GM18511 (cell line): ENCODE measurements at regions not wholly inside any gene's neighbourhood (a gene's known extent, or its start where the extent isn't known, plus 50 kb on each side); places are given as distances from the start of the nearest gene placed in this dataset.

Experiments used
- ATAC-seq: cut with Tn5 transposase; IDR thresholded peaks from one replicate; pipeline ENCODE4 v1.9.1; 2021; ENCODE audit warnings: mild to moderate bottlenecking, moderate library complexity; ENCODE audit not compliant: unreplicated experiment

DNA sequence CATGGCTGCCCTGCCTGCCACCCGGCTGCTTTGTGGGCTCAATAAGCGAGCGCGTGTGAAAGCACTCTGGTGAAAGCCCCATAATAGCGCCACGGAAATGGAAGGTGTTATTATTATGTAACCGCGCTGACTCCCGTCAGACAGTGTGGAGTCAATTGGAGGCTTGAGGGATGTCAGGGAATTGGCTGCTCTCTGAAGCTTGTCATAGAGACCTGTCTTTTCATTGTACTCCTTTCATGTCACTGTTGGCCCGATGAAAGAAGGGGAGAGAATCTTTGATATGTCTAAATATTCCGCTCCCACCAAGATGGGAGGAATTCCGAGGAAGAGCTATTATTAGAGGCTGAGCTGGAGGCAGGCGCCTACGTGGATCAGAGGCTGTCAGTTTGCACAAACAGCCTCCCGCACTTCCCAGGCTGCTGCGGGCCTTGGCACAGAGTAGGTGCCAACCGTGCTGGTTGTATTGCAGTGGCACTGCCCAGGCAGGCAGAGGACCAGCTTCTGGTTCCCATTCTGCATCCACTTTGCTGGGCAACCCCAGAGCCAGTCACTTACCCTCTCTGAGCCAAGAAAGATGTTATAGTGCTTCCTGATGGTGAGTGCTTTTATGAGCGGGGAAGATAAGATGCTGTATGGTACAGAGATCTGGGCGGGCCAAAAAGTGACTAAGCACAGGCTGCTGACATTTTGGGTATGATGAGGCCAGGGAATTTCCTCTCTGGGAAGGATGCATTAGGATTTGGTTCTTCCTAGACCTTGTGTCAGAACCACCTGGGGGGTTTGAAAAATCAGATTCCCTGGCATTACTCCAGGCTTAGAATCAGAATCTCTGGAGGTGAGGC is 151.4 kb downstream of the RPS24 start:
- ATAC-seq = no peak

DNA sequence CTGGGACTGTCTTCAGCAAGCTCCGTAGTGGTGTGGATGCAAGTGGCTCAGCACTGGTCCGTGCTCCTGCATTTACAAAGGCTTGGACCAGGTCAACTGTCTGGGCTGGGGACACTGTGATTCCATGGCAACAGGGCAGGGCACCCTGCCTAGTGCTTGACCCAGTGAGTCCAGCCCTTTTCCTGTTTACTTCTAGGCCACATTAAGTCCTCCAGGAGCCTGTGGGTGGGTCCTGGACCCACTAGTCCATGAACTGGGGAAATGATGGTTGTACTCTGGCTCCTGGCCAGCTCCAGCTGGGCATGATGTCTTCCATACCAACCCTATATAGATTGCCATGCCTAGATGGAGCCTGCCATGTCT is 152.0 kb downstream of the RPS24 start:
- ATAC-seq = no peak

DNA sequence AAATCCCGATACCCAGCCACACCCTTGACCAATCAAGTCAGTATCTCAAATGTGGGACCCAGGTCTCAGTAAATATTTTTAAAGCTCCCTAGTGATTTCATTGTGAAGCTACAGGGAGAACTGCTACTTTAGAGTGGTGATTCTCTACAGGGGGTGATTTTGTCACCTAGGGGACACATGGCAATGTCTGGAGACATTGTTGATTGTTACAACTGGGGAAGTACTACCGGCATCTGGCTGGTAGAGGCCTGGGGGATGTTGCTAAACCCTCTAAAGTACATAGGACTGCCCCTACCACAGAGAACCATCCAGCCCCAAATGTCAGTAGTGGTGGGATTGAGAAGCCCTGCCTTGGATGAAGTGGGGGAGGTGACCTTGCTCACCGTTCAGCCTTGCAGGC is 152.9 kb downstream of the RPS24 start:
- ATAC-seq = no peak

DNA sequence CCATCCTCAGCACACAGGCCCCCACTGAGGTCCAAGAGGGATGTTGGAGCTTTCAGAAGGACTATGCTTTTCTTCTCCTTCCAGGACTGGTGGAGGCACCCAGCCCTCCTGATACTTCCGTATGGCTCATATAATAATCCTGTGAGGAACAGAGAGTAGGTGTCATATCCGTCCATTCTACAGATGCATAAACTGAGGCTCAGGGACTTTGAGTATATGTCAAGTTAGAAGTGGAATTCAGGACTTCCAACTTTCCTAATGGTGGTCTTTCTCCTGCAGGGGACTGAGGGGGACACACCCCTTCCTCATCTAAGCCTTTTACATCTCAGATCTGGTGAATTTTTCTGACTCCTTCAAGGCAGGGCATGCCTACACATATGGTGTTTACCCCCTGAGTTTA is 153.7 kb downstream of the RPS24 start:
- ATAC-seq = no peak

DNA sequence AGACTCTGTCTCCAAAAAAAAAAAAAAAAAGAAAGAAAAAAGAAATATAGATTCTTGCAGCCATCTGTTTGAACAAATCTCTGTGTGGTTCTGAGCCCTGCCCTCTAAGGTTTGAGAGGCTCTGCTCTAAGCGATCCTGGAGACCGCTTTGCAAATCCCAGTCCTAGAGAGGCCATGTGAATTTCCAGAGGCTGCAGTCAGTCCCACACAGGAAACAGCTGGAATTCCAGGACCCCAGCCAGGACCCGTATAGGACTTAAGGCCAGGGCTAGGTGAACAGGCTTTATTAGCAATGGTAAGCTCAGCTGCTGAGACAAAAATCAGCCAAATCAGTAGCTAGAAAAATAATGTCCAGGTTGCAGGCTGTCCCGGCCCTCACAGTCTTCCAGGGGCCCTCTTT is 154.8 kb downstream of the RPS24 start:
- no peak for ATAC-seq

DNA sequence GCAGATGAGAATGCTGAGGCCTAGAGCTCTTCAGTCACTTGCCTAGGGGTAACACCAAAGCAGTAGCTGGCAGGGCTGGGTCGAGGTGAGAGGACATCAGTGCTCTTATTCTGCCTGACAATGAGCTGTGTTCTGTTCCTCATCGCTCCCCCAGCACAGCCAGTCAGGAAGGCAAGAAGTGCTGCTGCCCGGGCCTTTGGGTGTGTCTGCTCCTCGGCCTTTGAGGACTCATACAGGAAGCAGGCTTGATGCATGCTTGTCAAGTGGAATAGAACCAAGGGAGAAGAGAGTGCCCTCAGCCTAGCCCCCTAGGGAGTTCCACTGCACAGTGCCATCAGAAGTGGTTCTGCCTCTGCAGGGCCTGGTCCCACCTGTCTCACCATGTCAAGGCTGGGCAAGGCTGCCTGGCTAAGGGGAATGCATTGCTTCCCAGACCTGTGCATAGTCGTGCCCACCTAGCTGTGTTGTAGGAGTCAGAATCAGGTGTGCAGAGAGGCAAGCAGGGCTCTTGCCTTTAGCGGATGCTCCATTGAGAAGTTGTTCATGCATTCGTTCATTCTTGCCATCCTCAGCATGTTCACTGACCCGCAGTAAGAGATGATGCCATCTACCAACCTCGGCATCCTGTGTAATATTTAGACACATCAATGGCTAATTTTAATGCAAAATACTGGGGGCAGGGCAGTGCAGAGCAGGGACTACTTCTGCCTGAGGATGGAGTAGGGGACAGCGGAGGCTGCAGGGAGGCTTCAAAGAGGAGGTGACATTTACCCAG is 156.6 kb downstream of the RPS24 start:
- ATAC-seq = no peak

DNA sequence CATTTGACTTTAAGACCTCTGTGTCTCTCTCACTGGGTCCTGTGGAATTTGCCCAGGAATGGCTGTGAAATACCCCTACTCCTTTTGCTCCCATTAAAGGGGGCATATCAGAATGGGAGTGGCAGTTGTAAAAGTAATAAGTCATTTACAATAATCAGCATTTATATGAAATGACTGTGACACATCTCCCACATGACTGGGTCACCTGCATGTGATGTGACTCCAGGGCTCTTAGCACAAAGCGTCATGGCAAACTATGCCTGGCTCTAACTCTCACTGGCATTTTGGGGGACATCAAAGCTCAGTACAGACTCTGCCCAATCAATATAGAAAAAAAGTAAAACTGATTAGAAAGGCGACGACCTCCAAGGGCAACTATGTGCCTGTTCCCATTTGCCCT is 157.6 kb downstream of the RPS24 start:
- no peak for ATAC-seq

DNA sequence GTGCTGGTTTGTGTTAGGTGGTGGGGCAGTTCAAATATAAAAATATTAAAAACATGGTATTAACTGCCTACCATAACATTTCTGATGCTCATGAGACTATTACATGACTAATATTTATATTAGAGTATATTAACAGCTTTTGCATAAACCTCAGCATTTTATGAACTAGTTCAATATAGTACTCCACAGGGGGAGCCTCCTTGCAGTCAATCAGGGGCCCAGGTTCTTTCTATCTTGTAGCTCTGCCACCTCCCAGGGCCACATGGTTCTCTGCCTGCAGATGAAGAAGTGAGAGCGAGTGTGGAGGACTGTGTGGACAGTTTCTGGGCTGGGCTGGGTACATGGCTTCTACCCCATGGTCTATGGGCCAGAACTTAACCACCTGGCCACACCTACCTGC is 159.5 kb downstream of the RPS24 start:
- ATAC-seq = no peak

DNA sequence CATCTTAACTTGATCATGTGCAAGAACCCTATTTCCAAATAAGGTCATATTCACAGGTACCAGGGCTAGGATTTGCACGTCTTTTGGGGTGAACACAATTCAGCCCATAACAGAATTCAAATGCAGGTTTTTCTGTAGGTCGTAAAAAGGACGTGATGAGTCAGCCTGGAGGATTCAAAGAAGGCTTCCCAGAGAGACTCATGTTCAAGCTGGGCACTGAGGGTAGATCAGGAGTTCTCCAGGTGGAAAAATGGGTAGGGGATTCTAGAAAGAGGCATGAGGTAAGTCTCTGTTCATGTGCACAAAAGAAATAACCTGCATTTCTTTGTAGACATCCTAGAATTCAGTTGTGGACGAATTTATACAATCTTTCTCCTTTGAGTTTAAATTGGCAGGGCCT is 160.4 kb downstream of the RPS24 start:
- no peak for ATAC-seq

DNA sequence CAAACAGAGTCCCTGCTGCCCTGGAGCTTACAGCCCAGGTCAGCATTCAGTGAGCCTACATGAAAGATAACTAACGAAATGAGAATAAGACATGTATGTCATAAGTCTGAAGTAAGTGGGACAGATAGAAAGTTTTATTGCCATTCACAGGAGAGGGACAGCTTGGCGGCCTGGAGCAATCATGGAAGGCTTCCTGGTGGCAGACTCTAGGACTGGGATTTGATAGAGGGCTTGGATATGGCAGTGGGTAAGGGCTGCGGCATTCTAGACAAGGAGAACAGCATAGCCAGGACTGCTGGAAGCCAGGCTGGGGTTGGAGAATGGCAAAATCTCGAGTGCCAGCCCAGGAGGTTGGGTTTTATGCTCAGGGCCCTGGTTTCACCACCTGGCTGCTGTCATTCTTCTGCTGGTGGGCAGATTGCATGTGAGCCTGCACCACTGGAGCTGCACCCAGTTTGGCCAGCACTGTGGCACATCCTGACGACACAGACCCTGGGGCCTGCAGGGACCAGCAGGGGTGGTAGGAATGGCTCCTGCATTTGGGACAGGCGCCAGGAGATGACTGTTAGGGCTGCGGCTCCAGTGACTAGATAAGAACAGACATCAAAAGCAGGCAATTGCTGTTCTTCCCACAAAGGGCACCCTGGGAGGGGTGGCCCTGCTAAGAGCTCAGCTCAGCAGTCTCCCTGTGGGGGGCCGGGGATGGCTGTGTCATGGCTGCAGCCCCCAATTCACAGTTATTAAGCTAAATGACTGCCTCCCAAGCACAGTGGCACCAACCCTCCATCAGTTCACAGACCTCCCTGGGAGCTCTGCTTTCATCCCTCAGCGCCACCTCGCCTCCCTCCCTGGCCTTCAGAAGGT is 161.1 kb downstream of the RPS24 start:
- no peak for ATAC-seq

DNA sequence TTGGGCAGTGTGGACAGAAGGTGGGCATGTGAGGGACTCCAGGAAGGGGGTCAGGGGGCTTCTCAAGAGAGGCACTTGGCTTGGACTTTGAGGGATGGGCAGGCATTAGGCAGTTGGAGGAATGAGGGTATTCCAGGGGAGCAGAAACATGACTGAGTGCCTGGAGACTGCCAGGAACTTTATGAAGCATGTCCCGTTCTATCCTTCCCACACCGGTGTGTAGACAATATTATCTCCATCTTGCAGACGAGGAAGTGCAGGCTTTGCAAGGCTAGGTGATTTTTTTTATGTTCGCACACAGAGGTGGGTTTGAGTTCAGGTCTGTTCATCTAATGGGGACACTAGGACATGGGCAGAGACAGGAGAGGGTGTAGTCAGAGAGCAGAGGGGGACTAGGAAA is 162.7 kb downstream of the RPS24 start:
- no peak for ATAC-seq

DNA sequence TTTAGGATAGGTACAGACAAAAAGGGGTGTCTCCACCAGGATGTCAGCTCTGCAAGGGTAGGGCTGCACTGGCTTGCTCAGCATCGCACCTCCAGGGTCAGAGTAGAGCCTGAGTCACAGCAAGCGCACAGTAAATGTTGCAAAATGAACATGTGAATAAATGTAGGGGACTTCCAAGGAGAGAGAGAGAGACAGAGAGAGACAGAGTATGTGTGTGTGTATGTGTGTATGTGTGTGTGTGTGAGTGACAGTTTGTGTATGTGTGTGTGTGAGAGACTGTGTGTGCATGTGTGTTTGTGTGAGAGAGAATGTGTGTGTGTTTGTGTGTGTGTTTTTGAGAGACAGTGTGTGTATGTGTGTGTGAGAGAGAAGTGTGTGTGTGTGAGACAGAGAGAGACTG is 163.3 kb downstream of the RPS24 start:
- peak; percentile 40 for ATAC-seq

DNA sequence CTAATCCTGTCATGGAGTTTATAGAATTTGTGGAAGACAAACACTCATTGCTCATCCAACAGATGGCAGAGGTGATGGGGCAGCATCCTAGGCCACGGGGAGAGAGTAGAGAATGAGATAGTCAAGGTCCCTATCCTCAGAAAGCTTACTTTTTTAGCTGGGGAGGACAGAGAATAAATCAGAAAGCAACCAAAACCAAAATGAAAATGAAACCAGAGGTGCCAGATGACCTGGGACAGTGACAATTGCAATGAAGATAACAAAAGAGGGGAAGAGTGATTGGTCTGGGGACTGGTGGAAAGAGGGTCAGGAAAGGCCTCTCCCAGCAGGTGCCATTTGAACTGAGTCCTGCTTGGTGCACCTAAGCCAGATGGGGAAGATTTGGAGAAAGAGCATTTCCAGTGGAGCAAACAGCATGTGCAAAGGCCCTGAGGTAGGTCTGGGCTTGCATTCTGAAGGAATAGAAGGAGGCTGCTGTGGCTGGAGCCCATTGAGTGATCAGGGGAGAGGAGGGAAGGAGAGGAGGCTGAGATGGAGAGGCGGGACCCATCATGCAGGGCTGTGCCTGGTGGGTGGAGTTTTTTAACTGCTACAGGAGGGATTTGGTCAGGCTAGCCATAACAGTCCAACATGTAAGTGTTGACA is 164.1 kb downstream of the RPS24 start:
- peak; percentile 49 for ATAC-seq

DNA sequence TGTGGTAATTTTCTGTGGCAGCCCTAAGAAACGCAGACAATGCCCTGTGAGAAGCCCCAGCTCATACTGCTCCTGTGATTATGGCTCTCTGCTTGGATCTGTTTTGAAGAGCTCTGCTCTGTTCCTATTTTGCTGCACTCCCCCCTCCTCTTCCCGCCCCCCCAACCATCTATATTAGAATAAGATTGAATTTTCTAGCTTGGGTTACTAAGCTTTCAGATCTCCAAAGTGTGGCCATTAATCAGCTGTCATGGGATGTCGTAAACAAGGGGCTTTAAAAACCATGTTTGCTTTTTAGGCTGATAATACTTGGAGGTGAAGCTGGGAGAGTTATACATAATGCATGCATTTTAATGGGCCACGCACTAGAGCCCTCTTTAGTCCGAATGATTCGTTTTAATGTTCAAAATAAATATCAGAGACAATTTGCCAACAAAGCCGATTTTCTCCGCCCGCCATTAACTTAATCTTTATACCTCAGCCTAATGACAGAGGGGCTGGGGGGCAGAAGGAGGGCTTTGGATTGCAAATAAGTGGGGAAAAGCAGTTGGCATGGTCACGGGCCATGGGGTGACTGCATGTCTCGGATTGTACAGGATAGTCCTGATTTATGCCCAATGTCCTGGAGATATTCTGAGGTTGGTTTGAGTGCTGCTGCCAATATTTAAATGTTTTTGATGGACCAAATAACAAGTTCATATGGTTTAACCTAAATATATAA is 165.5 kb downstream of the RPS24 start:
- no peak for ATAC-seq

DNA sequence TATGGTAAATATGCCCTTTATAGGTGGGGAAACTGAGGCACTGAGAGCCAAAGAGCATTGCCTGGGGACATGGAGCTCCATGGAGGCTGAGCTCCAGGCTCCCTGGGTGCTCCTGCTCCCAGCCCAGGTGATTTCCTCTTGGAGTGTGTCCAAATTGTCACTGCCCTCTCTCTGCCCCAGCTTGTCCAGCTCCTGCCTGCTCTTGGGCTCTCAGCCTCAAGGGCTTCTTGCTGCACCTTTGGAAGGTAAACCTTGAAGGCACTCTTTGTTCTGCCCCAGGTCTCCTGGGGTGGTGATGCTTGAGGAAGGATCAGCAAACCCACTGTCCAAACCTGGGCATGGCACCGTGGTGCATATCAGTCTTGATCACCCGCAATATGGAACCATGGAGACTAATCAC is 166.1 kb downstream of the RPS24 start:
- no peak for ATAC-seq

DNA sequence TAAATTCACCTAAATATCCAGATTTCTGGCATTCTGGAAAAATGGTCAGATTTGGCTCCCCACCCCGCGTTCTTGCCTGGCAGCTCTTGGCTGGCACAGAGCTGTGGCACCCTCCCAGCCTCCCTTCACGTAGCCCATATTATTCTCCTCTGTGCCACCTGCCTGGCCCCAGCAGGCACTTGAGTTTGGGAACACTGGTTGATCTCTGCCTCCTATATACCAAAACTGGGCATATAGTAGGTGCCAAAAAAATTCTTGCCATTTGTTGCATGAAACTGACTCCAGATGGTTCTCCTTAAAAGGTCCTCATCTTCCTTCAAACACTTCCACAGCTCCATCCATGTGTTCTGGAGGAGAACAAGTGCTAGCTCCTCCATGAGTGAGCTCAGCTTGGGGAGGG is 167.0 kb downstream of the RPS24 start:
- ATAC-seq = no peak

DNA sequence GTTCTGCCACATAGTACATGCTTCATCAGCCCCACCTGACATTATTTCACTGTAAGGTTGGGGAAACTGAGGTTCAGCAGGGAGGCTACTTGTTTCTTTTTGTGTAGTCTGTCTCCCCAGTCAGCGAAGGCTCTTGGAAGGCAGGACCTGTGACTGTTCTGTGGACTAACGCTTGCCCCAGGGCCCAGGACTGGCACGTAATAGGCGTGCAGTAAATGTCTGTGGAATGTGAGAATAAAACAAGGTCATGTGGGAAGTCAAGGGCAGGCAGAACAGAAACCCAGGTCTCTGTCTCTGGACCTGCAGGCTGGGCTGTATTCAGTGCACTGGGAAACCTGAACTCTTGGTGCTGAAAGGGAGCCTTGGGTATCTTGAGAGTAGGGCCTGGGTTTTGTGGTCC is 168.7 kb downstream of the RPS24 start:
- no peak for ATAC-seq

DNA sequence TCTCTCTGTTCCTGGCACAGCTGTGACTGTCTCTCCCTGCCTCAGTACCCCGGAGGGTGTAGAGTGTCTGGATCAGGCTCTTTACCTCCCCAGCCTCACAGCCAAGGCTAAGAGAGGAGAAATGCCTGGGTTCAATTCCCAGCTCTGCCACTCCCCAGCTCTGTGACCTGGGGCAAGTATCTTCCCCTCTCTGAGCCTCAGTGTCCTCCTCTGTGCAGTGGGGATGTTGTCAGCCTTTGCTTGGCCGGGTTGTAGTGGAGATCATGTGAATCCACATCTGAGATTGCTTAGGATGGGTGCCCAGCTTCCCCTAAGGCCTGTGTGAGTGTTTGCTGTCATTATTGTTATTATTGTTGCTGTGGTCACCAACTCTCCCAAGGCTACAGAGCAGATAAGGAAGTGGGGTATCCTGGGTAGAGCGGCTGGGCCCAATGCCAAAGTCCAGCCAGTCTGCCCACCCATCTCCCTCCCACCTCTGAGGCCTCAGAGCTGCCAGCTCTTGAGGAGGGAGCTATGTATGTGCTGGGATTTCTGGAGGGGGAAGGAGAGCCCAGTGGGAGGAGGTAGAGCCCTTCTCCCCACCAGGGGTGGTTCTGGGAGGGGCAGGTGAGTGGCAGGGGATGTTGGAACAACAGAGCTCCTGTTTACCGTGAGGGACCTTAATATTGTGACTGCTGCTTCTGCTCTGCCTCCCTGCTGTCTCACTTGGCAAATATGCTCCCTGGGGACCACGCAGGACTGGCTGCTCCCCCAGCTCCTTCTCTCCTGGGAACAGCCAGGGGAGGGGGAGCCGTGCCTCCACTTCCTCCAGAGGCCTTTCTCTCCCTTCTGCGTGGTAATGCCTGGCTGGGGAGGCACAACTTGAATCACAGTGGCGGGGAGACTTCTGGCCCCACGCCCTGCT is 170.5 kb downstream of the RPS24 start:
- no peak for ATAC-seq

DNA sequence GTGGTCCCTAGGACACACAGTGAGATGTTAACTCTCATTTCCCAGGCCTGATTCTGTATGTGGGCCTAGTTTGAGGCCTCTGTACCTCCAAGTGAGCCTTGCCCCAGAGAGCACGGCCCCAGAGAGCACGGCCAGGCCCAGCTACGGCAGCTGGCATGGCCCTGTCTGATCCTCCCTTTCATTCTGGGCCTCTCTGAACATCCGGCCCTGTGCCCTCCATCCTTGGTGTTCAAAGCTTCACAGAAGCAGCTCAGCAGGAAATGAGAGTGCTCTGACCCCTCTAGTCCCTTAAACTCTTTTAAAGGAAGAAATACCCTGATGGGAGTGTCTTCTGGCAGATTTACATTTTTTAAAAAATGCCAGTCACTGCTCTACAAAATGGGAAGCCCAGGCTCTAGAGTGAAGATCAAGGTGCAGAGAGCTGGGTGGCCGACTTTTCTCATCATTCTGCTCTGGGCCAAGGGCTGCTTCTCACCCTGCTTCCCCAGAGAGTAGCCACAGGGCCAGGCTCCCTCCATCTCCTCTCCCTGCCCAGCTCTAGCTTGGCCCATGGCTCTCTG is 171.9 kb downstream of the RPS24 start:
- ATAC-seq = no peak
